LNCaP clone FGC (cell line): ENCODE measurements at regions not wholly inside any gene's neighbourhood (a gene's known extent, or its start where the extent isn't known, plus 50 kb on each side); places are given as distances from the start of the nearest gene placed in this dataset.

Experiments
- DNase-seq: peaks from one replicate; pipeline ENCODE4 v3.0.0-alpha.2; 2011; ENCODE audit warnings: low read depth
- H3K4me3 ChIP-seq: 2 replicates; pipeline ENCODE4 v1.5.1; 2011; ENCODE audit warnings: mild to moderate bottlenecking, low read depth, low read length, control low read depth
- TF ChIP-seq, protein P1 (sequence below): IDR thresholded peaks from 2 replicates; pipeline ENCODE4 v1.5.1; 2012; ENCODE audit warnings: mild to moderate bottlenecking; ENCODE audit not compliant: control insufficient read depth, insufficient read depth; ENCODE audit errors: extremely low read depth

DNA sequence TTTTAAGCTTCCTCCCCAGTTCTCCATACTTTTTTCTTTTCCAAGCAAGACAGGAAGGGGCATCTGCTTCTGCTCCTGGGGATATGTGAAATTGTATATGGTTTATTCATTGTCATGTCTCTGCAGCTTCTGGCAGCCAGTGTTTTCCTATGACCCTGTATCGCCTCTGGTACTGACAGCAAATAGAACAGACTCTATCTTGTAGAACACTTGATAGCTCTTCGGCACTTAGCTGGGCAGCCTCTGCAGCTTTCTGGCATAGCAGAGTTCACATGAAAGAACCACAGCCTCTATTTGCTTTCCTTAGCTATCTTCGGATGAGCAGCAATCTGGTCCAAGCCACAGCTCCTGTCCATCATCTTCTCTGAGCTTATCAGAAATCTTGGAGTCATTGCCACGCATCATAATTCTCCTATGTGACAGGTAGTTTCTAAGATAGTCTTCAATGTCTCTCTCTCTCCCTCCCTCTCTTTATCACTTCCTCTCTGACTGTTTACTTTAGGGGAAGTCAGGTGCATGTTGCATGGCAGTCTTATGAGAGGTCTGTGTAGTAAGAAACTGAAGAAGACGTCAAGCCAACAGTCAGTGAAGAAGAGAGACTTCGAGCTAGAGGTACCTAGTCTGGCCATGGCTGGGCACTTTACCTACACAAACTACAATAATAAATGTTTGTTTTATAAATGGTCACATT is 627.7 kb upstream of the CDH2 start:
- TF ChIP-seq, protein P1, sequence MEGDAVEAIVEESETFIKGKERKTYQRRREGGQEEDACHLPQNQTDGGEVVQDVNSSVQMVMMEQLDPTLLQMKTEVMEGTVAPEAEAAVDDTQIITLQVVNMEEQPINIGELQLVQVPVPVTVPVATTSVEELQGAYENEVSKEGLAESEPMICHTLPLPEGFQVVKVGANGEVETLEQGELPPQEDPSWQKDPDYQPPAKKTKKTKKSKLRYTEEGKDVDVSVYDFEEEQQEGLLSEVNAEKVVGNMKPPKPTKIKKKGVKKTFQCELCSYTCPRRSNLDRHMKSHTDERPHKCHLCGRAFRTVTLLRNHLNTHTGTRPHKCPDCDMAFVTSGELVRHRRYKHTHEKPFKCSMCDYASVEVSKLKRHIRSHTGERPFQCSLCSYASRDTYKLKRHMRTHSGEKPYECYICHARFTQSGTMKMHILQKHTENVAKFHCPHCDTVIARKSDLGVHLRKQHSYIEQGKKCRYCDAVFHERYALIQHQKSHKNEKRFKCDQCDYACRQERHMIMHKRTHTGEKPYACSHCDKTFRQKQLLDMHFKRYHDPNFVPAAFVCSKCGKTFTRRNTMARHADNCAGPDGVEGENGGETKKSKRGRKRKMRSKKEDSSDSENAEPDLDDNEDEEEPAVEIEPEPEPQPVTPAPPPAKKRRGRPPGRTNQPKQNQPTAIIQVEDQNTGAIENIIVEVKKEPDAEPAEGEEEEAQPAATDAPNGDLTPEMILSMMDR: no peak
- H3K4me3 ChIP-seq: no peak overlapping the region
- no peak for DNase-seq

DNA sequence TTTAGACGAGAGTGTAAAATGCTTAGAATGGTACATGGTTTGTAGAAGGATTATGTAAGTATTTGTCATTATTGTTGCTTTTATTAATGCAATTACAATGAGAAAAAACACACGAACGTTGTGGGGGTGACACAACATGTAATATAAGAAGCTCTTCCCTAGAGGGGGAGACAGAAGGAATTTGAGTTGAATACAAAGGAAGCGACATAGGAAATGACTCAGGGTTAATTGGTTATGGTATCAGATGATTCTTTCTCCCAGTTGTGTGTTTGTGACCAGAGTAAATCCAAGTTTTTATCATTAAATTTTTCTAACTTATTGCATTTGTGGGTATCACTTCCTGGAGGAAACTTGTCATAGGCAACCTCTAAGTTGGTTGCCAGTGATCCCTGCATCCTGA is 625.6 kb upstream of the CDH2 start:
- TF ChIP-seq, protein P1: no peak
- H3K4me3 ChIP-seq: no peak overlapping the region
- DNase-seq: no peak

- no peak for DNase-seq
- no peak overlapping the region for H3K4me3 ChIP-seq
- TF ChIP-seq, protein P1: no peak
Observed at GRCh38 chr18:28801876-28802275, 624.9 kb upstream of the CDH2 start.

GRCh38 chr18:28794459-28795245 is 617.7 kb upstream of the CDH2 start:
- H3K4me3 ChIP-seq: no peak overlapping the region
- no peak for DNase-seq
- TF ChIP-seq, protein P1: no peak

DNA sequence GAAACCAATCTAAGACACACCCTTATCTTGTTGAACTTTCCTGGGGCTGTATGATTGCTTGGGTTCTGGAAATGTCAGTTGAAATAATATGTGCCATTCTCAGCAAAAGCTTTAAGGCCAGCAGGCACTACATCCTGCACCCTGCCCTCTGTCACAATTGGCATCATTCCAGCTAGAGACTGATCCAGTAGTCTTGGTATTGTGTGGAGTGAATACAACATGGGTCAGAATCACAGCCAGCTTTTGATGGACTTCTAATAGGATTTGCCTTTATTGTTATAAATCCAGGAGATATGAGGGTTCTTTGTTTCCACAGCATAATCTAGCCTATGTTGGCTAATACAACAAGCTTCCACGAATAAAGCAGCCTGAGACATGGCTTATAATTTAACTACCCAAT is 617.0 kb upstream of the CDH2 start:
- no peak overlapping the region for H3K4me3 ChIP-seq
- TF ChIP-seq, protein P1: no peak
- no peak for DNase-seq

- H3K4me3 ChIP-seq: no peak overlapping the region
- TF ChIP-seq, protein P1: no peak
- DNase-seq: no peak
Observed at GRCh38 chr18:28792404-28793086, 615.6 kb upstream of the CDH2 start.
